ENCODE measurements at regions not wholly inside any gene's neighbourhood (a gene's known extent, or its start where the extent isn't known, plus 50 kb on each side); places are given as distances from the start of the nearest gene placed in this dataset.

DNA sequence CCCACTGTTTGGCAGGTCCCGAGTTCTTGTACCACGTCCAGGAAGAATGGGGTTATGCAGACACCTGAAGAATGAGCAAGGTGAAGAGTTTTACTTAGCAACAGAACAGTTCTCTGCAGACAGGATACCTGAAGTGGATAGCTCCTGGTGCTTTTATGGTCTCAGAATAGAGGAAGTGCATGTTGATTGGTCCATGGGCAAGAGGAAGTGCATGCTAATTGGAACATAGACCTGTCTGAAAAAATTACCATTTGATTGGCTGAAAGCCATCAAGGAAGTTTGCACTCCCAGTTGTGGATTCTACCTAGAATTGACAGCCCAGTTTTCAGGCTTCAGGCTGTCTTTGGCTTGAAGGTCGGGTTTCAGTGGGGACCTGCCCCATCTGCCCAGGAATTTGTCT is 887.5 kb downstream of the FAT4 start:
- H3K4me1 ChIP-seq (ENCODE audit: insufficient read depth), result no peaks in the 10 kb centered on the region
- 71 to 72% methylated on average over 3 of the region's 3 CpGs for WGBS, 2 experiments (ENCODE audit: low coverage in 1 of 2, low lambda C conversion rate in 2 of 2, missing lambda C conversion rate in 2 of 2)
- no peak overlapping the region for H2AFZ ChIP-seq
- no peaks in the 10 kb centered on the region for H3F3A ChIP-seq (ENCODE audit: insufficient read depth)
- H3K9me2 ChIP-seq (ENCODE audit: insufficient read depth), result peaks cover 4% of the 10 kb centered on the region; the same call in 1 of the 2 replicates
- no peaks in the 10 kb centered on the region for H3K79me2 ChIP-seq (ENCODE audit: insufficient read depth)
- no peaks in the 10 kb centered on the region for H3K36me3 ChIP-seq (ENCODE audit: low read depth)
- no peak overlapping the region for H3K4me2 ChIP-seq (ENCODE audit: unreplicated experiment)
- no peak overlapping the region for H3K4me3 ChIP-seq
- TF ChIP-seq EZH2 (IDR thresholded peaks at IDR 0.05; ENCODE audit: insufficient read depth, poor library complexity, severe bottlenecking), result no peak
- no peaks in the 10 kb centered on the region for H3K9me3 ChIP-seq (ENCODE audit: low read depth)
- no peaks in the 10 kb centered on the region for H4K20me1 ChIP-seq (ENCODE audit: insufficient read depth)
- in situ Hi-C loops (cut with MboI), result no loop called here
- no peaks in the 10 kb centered on the region for H3K27me3 ChIP-seq (replicated peaks; ENCODE audit: insufficient read depth)
- H3K9ac ChIP-seq, result no peak overlapping the region
- no peak overlapping the region for H3K27ac ChIP-seq
- no peak for DNase-seq

DNA sequence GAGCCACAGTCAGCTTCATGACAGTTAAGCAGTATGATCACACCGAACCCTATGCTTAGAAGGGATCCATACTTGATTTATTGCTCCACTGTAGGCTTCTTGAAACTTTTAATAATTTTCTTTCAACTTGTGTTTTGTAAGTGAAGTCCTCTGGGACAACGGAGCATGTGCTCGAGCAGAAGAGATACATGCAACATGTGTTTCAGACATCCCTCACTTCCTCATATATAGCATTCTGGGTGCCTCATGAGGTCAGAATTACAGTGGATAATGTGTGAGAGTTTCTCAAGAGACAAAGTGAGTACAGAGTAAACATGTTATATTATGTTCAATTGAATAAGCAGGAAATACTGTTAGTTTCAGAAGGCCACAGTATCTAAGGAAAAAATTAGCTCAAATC is 893.2 kb downstream of the FAT4 start:
- no peaks in the 10 kb centered on the region for H3K79me2 ChIP-seq (ENCODE audit: insufficient read depth)
- no peaks in the 10 kb centered on the region for H3K9me2 ChIP-seq (ENCODE audit: insufficient read depth)
- no peak overlapping the region for H3K4me3 ChIP-seq
- no peaks in the 10 kb centered on the region for H3K36me3 ChIP-seq (ENCODE audit: low read depth)
- in situ Hi-C loops (cut with MboI), result no loop called here
- WGBS, 2 experiments (ENCODE audit: low coverage in 1 of 2, low lambda C conversion rate in 2 of 2, missing lambda C conversion rate in 2 of 2), result 76 to 78% methylated on average over 3 of the region's 3 CpGs
- TF ChIP-seq EZH2 (IDR thresholded peaks at IDR 0.05; ENCODE audit: insufficient read depth, poor library complexity, severe bottlenecking) (no peak), EZH2phosphoT487 (IDR thresholded peaks at IDR 0.05; ENCODE audit: insufficient read depth, low read depth) (no peak)
- H3F3A ChIP-seq (ENCODE audit: insufficient read depth), result no peaks in the 10 kb centered on the region
- H3K4me1 ChIP-seq (ENCODE audit: insufficient read depth), result 0 out of 2 replicates have a peak, but pooled peaks cover 5% of the 10 kb centered on the region
- H4K20me1 ChIP-seq (ENCODE audit: insufficient read depth), result no peaks in the 10 kb centered on the region
- no peak for DNase-seq
- no peaks in the 10 kb centered on the region for H3K9me3 ChIP-seq (ENCODE audit: low read depth)
- H2AFZ ChIP-seq, result no peak overlapping the region; the same call in 1 of the 2 replicates
- no peak overlapping the region for H3K4me2 ChIP-seq (ENCODE audit: unreplicated experiment)
- H3K27me3 ChIP-seq (replicated peaks; ENCODE audit: insufficient read depth), result no peaks in the 10 kb centered on the region
- H3K9ac ChIP-seq, result no peak overlapping the region
- H3K27ac ChIP-seq, result no peak overlapping the region

GRCh38 chr4:126209147-126209546 is 894.4 kb downstream of the FAT4 start:
- peak overlapping the region; percentile 41 for H2AFZ ChIP-seq
- DNase-seq, result peak; percentile 39
- no peak overlapping the region for H3K4me2 ChIP-seq (ENCODE audit: unreplicated experiment)

DNA sequence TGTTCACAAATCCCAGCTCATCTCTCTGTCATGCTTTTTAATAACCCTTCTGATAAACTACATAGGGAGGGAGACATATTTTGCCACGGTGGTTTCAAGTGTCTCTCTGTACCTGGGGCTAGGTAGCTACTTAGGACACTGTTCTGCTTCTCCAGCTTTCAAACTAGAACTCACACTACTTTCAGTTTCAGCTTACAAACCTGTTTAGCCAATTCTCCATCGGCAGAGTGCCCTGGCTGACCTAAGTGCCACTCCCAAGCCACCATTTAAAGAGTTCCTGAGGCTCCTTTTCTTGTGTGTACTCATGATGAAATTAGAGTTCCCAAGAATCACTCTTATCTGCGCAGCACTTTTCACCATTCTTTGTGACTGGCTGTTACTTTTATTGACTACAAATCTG is 899.2 kb downstream of the FAT4 start:
- no peak overlapping the region for H2AFZ ChIP-seq
- no peaks in the 10 kb centered on the region for H3K9me2 ChIP-seq (ENCODE audit: insufficient read depth)
- H3K4me1 ChIP-seq (ENCODE audit: insufficient read depth), result 0 out of 2 replicates have a peak, but pooled peaks cover 5% of the 10 kb centered on the region
- WGBS, 2 experiments (ENCODE audit: low coverage in 1 of 2, low lambda C conversion rate in 2 of 2, missing lambda C conversion rate in 2 of 2), result 92 to 94% methylated on average over 3 of the region's 3 CpGs
- in situ Hi-C loops (cut with MboI), result no loop called here
- no peak overlapping the region for H3K4me2 ChIP-seq (ENCODE audit: unreplicated experiment)
- no peak for DNase-seq
- H3K79me2 ChIP-seq (ENCODE audit: insufficient read depth), result no peaks in the 10 kb centered on the region
- no peaks in the 10 kb centered on the region for H4K20me1 ChIP-seq (ENCODE audit: insufficient read depth)
- H3F3A ChIP-seq (ENCODE audit: insufficient read depth), result no peaks in the 10 kb centered on the region
- H3K27me3 ChIP-seq (replicated peaks; ENCODE audit: insufficient read depth), result no peaks in the 10 kb centered on the region
- no peaks in the 10 kb centered on the region for H3K36me3 ChIP-seq (ENCODE audit: low read depth)
- no peak overlapping the region for H3K9ac ChIP-seq
- H3K4me3 ChIP-seq, result no peak overlapping the region
- no peaks in the 10 kb centered on the region for H3K9me3 ChIP-seq (ENCODE audit: low read depth)
- no peak overlapping the region for H3K27ac ChIP-seq
- TF ChIP-seq EZH2 (IDR thresholded peaks at IDR 0.05; ENCODE audit: insufficient read depth, poor library complexity, severe bottlenecking) (no peak), EZH2phosphoT487 (IDR thresholded peaks at IDR 0.05; ENCODE audit: insufficient read depth, low read depth) (no peak)

More at GRCh38 chr4:126209147-126209546, 894.4 kb downstream of the FAT4 start:
- in situ Hi-C loops (cut with MboI), result no loop called here
- 12 to 17% methylated on average over 3 of the region's 3 CpGs for WGBS, 2 experiments (ENCODE audit: low coverage in 1 of 2, low lambda C conversion rate in 2 of 2, missing lambda C conversion rate in 2 of 2)
- no peak overlapping the region for H3K4me3 ChIP-seq
- no peaks in the 10 kb centered on the region for H3K9me3 ChIP-seq (ENCODE audit: low read depth)
- H3K9me2 ChIP-seq (ENCODE audit: insufficient read depth), result no peaks in the 10 kb centered on the region
- no peaks in the 10 kb centered on the region for H3F3A ChIP-seq (ENCODE audit: insufficient read depth)
- TF ChIP-seq EZH2 (IDR thresholded peaks at IDR 0.05; ENCODE audit: insufficient read depth, poor library complexity, severe bottlenecking) (no peak), EZH2phosphoT487 (IDR thresholded peaks at IDR 0.05; ENCODE audit: insufficient read depth, low read depth) (no peak)
- H3K4me1 ChIP-seq (ENCODE audit: insufficient read depth), result 0 out of 2 replicates have a peak, but pooled peaks cover 5% of the 10 kb centered on the region
- H4K20me1 ChIP-seq (ENCODE audit: insufficient read depth), result no peaks in the 10 kb centered on the region
- no peak overlapping the region for H3K9ac ChIP-seq
- H3K27me3 ChIP-seq (replicated peaks; ENCODE audit: insufficient read depth), result no peaks in the 10 kb centered on the region
- H3K27ac ChIP-seq, result no peak overlapping the region
- H3K79me2 ChIP-seq (ENCODE audit: insufficient read depth), result no peaks in the 10 kb centered on the region
- no peaks in the 10 kb centered on the region for H3K36me3 ChIP-seq (ENCODE audit: low read depth)

- no peak overlapping the region for H3K9ac ChIP-seq
- no peak overlapping the region for H3K4me3 ChIP-seq
Measured at GRCh38 chr4:126215759-126216158, 901.0 kb downstream of the FAT4 start.

More at GRCh38 chr4:126215759-126216158, 901.0 kb downstream of the FAT4 start:
- WGBS, 2 experiments (ENCODE audit: low coverage in 1 of 2, low lambda C conversion rate in 2 of 2, missing lambda C conversion rate in 2 of 2), result 50 to 54% methylated on average over 1 of the region's 1 CpG
- Histone ChIP-seq H2AFZ (no peak overlapping the region), H3K27me3 (replicated peaks; ENCODE audit: insufficient read depth) (no peaks in the 10 kb centered on the region), H3F3A (ENCODE audit: insufficient read depth) (no peaks in the 10 kb centered on the region), H3K9me2 (ENCODE audit: insufficient read depth) (no peaks in the 10 kb centered on the region), H3K9me3 (ENCODE audit: low read depth) (no peaks in the 10 kb centered on the region), H3K4me1 (ENCODE audit: insufficient read depth) (no peaks in the 10 kb centered on the region), H3K36me3 (ENCODE audit: low read depth) (no peaks in the 10 kb centered on the region), H3K4me2 (ENCODE audit: unreplicated experiment) (no peak overlapping the region), H4K20me1 (ENCODE audit: insufficient read depth) (no peaks in the 10 kb centered on the region), H3K27ac (no peak overlapping the region), H3K79me2 (ENCODE audit: insufficient read depth) (no peaks in the 10 kb centered on the region)
- no peak for DNase-seq
- TF ChIP-seq EZH2 (IDR thresholded peaks at IDR 0.05; ENCODE audit: insufficient read depth, poor library complexity, severe bottlenecking) (no peak), EZH2phosphoT487 (IDR thresholded peaks at IDR 0.05; ENCODE audit: insufficient read depth, low read depth) (no peak)
- in situ Hi-C loops (cut with MboI), result no loop called here

Data from GM23248 (cell line).